ENCODE measurements at regions not wholly inside any gene's neighbourhood (a gene's known extent, or its start where the extent isn't known, plus 50 kb on each side); places are given as distances from the start of the nearest gene placed in this dataset.
"Not testable (repeated sequence)": the region's sequence is repeated elsewhere in the genome, so short reads cannot be mapped to it uniquely, and the experiment has no call there.

DNA sequence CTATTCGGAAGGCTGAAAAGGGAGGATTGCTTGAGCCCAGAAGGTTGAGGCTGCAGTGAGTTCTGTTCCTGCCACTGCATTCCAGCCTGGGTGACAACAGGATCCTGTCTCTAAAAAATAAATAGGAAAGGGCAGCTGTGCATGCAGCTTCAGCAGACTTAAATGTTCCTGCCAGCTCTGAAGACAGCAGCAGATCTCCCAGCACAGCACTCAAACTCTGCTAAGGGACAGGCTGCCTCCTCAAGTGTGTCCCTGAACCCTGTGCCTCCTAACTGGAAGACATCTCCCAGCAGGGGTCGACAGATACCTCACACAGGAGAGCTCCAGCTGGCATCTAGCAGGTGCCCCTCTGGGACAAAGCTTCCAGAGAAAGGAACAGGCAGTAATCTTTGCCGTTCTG is 117.9 kb downstream of the CXCL12 start:
- no peak for TF ChIP-seq ZNF274 (IDR thresholded peaks at IDR 0.05; ENCODE audit: low read depth, low read length)
- H3K4me3 ChIP-seq (ENCODE audit: low read length) = no peak overlapping the region

DNA sequence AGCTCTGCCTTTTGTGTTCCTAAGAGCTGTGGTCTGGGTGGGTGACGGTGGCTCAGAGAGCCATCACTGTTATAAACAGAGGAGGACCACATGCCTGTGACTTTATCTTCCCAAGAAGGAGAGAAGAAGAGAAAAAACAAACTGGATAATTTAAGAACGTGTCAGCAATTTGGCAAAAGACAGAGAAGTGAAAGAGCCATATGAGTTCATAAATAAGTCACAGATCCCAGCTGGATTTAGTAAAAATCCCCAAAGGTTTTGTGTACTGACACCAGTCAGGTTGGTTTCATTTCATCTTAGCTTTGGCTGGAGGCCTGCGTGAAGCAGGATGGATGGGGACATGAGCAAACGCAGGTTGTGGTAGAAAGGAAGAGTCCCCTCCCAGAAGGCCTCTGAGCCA is 120.7 kb downstream of the CXCL12 start:
- no peak overlapping the region for H3K4me3 ChIP-seq (ENCODE audit: low read length)

GRCh38 chr10:44263771-44264170 is 121.1 kb downstream of the CXCL12 start:
- no peak for TF ChIP-seq ZNF274 (IDR thresholded peaks at IDR 0.05; ENCODE audit: low read depth, low read length)

More for the DNA sequence above, 120.7 kb downstream of the CXCL12 start:
- no peak for TF ChIP-seq ZNF274 (IDR thresholded peaks at IDR 0.05; ENCODE audit: low read depth, low read length)

GRCh38 chr10:44262551-44263251 is 122.2 kb downstream of the CXCL12 start:
- no peak for TF ChIP-seq ZNF274 (IDR thresholded peaks at IDR 0.05; ENCODE audit: low read depth, low read length)
- no peak overlapping the region for H3K4me3 ChIP-seq (ENCODE audit: low read length)

More at GRCh38 chr10:44263771-44264170, 121.1 kb downstream of the CXCL12 start:
- no peak overlapping the region for H3K4me3 ChIP-seq (ENCODE audit: low read length)

DNA sequence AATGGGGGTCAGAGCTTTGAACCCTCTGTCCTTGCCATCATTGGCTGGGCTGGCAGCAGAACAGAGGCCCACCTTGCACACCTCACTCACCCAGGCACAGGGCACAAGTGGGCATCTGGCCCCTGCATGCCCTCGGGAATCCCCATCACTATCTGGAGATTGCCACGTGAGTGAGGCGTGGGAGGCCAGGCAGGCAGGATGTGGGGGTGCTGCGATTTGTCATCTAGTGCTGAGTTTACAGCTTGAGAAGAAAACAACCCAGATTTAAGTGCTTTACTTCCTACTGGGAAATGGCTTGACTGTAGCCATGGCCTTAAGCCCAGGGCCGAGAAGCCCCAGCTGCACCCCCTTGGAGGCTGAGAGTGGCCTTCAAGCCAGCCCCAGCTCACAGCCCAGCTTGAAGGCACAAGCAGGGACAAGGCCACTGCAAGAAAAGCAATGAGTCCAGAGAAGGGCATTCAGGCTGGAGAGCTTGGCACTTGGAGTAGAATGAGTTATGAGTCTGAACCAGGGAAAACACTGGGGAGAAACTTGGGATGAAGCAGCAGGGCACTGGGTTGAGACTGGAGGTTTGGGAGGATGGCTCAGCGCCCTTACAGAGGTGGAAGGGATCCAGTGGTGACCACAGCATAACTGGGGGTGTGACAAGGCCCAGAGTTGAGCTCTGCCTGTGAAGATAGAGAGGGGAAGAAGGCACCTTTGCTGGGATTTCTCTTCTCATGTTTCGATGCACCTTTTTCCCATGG is 123.0 kb downstream of the CXCL12 start:
- H3K4me3 ChIP-seq (ENCODE audit: low read length) = no peak overlapping the region
- no peak for TF ChIP-seq ZNF274 (IDR thresholded peaks at IDR 0.05; ENCODE audit: low read depth, low read length)

GRCh38 chr10:44261296-44261695 is 123.6 kb downstream of the CXCL12 start:
- no peak overlapping the region for H3K4me3 ChIP-seq (ENCODE audit: low read length)
- no peak for TF ChIP-seq ZNF274 (IDR thresholded peaks at IDR 0.05; ENCODE audit: low read depth, low read length)

GRCh38 chr10:44260286-44260928 is 124.5 kb downstream of the CXCL12 start:
- H3K4me3 ChIP-seq (ENCODE audit: low read length) = no peak overlapping the region
- TF ChIP-seq ZNF274 (IDR thresholded peaks at IDR 0.05; ENCODE audit: low read depth, low read length) = no peak

DNA sequence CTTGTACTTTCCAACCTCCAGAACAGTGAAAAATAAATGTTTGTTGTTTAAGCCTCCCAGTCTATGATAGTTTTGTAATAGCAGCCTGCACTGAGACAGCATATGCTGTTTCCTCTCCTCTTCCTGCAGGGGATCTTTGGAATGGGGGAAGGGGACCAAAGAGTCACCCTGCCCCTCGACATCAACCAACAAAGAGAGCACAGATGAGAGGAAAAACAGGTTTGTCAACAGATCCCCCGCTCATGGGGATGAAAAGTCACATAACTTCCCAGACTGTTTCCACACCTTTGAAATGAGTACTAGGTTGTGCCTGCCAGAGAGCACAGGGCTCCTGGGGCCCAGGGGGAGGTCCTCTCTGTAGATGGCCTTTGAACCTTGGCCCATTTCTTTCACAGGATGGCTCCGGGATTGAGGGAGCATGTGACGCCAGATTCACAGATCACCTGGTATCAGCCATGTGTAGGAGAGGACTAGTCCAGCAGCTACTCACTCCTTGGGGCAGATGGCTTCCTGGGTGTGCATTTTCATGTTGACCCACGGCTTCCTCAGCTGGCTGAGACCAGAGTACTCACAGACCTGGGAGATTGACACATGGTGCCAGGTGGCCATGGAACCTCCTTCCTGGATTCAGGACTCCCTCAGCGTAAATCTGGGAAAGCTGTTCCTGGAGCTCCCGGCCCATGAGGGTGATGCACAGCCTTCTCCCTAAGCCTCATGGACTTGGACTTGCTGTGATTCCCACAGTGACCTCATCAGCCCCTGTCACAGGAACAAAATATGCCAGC is 125.6 kb downstream of the CXCL12 start:
- no peak overlapping the region for H3K4me3 ChIP-seq (ENCODE audit: low read length)
- TF ChIP-seq ZNF274 (IDR thresholded peaks at IDR 0.05; ENCODE audit: low read depth, low read length) = no peak

DNA sequence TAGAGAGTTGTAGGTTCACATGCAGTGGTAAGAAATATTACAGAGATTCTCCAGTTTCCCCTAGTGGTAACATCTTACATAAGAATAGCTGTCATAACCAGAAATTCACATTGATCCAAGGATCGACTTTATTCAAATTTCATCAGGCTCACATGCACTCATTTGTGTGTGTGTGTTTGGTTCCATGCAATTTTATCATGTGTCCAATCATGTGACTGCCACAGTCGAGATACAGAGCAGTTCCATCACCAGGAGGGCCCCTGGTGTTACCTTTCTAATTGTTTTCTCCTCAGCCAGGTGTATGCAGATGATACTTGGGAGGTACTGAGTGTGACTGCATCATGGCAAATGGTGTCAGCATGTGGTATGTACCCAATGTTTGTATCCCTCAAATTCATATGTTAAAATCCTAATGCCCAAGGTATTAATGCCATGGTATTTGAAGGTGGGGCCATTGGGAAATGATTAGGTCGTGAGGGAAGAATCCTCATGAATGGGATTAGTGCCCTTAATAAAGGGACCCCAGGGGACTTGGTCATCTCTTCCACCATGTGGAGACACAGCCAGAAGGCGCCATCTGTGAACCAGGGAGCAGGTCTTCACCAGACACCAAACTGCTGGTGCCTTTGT is 126.3 kb downstream of the CXCL12 start:
- H3K4me3 ChIP-seq (ENCODE audit: low read length) = no peak overlapping the region
- TF ChIP-seq ZNF274 (IDR thresholded peaks at IDR 0.05; ENCODE audit: low read depth, low read length) = no peak

DNA sequence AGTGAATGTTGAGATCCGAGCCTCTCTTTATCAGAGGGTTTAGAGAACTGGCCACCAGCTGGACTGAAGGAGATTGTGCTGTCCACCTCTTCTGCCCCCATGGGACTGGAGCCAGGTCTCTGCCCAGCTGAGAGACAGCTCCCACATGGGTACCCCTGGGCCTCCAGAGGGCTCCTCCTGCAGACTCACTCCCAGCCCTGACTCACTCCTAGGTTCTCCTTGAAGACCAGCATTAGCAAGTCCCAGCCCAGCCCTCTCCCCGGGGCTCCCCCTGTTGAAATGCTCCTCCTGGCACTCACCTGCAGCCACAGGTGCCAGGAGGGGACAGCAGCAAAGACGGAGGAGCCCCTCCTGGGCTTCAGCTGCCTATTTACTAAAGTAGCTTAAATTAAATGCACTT is 126.9 kb downstream of the CXCL12 start:
- TF ChIP-seq ZNF274 (IDR thresholded peaks at IDR 0.05; ENCODE audit: low read depth, low read length) = no peak
- H3K4me3 ChIP-seq (ENCODE audit: low read length) = no peak overlapping the region

GRCh38 chr10:44253769-44254462 is 131.0 kb downstream of the CXCL12 start:
- no peak for TF ChIP-seq ZNF274 (IDR thresholded peaks at IDR 0.05; ENCODE audit: low read depth, low read length)
- no peak overlapping the region for H3K4me3 ChIP-seq (ENCODE audit: low read length)

DNA sequence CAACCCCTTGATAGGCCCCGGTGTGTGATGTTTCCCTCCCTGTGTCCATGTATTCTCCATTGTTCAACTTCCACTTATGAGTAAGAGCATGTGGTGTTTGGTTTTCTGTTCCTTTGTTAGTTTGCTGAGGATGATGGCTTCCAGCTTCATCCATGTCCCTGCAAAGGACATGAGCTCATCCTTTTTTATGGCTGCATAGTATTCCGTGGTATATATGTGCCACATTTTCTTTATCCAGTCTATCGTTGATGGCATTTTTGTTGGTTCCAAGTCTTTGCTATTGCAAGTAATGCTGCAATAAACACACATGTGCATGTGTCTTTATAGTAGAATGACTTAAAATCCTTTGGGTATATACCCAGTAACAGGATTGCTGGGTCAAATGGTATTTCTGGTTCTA is 132.3 kb downstream of the CXCL12 start:
- H3K4me3 ChIP-seq (ENCODE audit: low read length) = not testable (repeated sequence)

DNA sequence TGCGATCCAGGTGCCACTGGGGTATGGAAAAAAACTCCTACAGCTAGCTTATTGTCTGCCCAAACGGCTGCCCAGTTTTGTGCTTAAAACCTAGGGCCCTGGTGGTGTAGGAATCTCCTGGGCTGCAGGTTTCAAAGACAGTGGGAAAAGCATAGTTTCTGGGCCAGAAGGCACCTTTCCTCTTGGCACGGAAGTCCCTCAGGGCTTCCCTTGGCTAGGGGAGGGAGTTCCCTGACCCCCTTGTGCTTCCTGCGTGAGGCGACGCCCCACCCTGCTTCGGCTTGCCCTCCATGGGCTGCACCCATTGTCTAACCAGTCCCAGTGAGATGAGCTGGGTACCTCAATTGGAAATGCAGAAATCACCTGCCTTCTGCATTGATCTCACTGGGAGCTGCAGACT is 135.0 kb downstream of the CXCL12 start:
- H3K4me3 ChIP-seq (ENCODE audit: low read length) = not testable (repeated sequence)

Measured in GM08714 (cell line).